Stimulated activated naive CD4-positive, alpha-beta T cell (primary cell): ENCODE measurements at regions not wholly inside any gene's neighbourhood (a gene's known extent, or its start where the extent isn't known, plus 50 kb on each side); places are given as distances from the start of the nearest gene placed in this dataset.

Experiments used
- DNase-seq, 6 experiments: peaks; one replicate each; lab custom pipeline; 2025; lab: John Stamatoyannopoulos, UW

GRCh38 chr2:150663143-150663542 is 175.7 kb upstream of the RND3 start:
- DNase-seq = no peak

GRCh38 chr2:150656002-150656401 is 168.5 kb upstream of the RND3 start:
- no peak for DNase-seq

- no peak for DNase-seq
Measured at GRCh38 chr2:150653351-150653750, 165.9 kb upstream of the RND3 start.

GRCh38 chr2:150647943-150648342 is 160.5 kb upstream of the RND3 start:
- no peak for DNase-seq

- no peak for DNase-seq
Measured at GRCh38 chr2:150646746-150647145, 159.3 kb upstream of the RND3 start.

GRCh38 chr2:150644298-150645067 is 157.0 kb upstream of the RND3 start:
- no peak for DNase-seq

GRCh38 chr2:150643114-150643725 is 155.8 kb upstream of the RND3 start:
- DNase-seq = no peak

- DNase-seq = no peak
Measured at GRCh38 chr2:150640039-150640438, 152.6 kb upstream of the RND3 start.

GRCh38 chr2:150639383-150639782 is 151.9 kb upstream of the RND3 start:
- DNase-seq = no peak

GRCh38 chr2:150631236-150631821 is 143.9 kb upstream of the RND3 start:
- no peak for DNase-seq

- no peak for DNase-seq
Measured at GRCh38 chr2:150630587-150631235, 143.2 kb upstream of the RND3 start.

- no peak for DNase-seq
Measured at GRCh38 chr2:150627526-150627925, 140.1 kb upstream of the RND3 start.

GRCh38 chr2:150626934-150627411 is 139.5 kb upstream of the RND3 start:
- no peak for DNase-seq

GRCh38 chr2:150625741-150626140 is 138.3 kb upstream of the RND3 start:
- DNase-seq = no peak

GRCh38 chr2:150625303-150625702 is 137.8 kb upstream of the RND3 start:
- no peak for DNase-seq

- DNase-seq = no peak
Measured at GRCh38 chr2:150624001-150624401, 136.5 kb upstream of the RND3 start.

- DNase-seq = no peak
Measured at GRCh38 chr2:150621526-150622213, 134.2 kb upstream of the RND3 start.

- DNase-seq = no peak
Measured at GRCh38 chr2:150620855-150621254, 133.4 kb upstream of the RND3 start.

GRCh38 chr2:150620416-150620815 is 132.9 kb upstream of the RND3 start:
- DNase-seq = no peak

GRCh38 chr2:150619607-150620330 is 132.3 kb upstream of the RND3 start:
- DNase-seq = no peak

GRCh38 chr2:150618245-150618895 is 130.9 kb upstream of the RND3 start:
- DNase-seq = no peak
